Astrocyte of the cerebellum (primary cell): ENCODE measurements at regions not wholly inside any gene's neighbourhood (a gene's known extent, or its start where the extent isn't known, plus 50 kb on each side); places are given as distances from the start of the nearest gene placed in this dataset.

Experiments used
- DNase-seq: peaks from one replicate; pipeline ENCODE4 v3.0.0-alpha.2; 2011; ENCODE audit warnings: low read depth
- H3K4me3 ChIP-seq: 2 replicates; pipeline ENCODE4 v1.5.1; 2011; ENCODE audit warnings: mild to moderate bottlenecking, low read depth, low read length, moderate library complexity
- in situ Hi-C: cut with HindIII; loops from 2 replicates; pipeline ENCODE4 v1.10.0; 2017; ENCODE audit warnings: low sequenced_read_pairs
- TF ChIP-seq, protein P1 (sequence below): IDR thresholded peaks from 2 replicates; pipeline ENCODE4 v1.5.1; 2012; ENCODE audit warnings: low read length, low read depth, moderate library complexity, mild to moderate bottlenecking; ENCODE audit errors: missing control alignments

DNA sequence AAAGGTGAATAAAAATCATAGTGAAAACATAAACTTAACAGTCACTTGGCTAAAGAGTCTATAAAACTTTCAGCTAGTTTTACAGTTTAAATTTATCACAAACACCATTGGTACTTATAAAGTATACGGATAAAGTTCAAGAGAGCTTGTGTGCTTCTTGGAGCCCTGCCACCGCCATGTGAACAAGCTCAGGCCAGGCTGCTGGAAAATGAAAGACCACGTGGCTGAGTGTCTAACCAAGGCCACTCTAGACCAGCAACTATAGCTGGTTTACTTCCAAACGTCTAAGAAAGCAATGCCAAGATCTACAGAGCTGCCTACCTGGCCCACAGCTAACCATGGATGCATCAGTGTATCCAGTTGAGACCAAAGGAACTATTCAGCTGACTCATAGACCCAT lies 66.3 kb upstream of the API5 start:
- DNase-seq = no peak
- TF ChIP-seq, protein P1, sequence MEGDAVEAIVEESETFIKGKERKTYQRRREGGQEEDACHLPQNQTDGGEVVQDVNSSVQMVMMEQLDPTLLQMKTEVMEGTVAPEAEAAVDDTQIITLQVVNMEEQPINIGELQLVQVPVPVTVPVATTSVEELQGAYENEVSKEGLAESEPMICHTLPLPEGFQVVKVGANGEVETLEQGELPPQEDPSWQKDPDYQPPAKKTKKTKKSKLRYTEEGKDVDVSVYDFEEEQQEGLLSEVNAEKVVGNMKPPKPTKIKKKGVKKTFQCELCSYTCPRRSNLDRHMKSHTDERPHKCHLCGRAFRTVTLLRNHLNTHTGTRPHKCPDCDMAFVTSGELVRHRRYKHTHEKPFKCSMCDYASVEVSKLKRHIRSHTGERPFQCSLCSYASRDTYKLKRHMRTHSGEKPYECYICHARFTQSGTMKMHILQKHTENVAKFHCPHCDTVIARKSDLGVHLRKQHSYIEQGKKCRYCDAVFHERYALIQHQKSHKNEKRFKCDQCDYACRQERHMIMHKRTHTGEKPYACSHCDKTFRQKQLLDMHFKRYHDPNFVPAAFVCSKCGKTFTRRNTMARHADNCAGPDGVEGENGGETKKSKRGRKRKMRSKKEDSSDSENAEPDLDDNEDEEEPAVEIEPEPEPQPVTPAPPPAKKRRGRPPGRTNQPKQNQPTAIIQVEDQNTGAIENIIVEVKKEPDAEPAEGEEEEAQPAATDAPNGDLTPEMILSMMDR = no peak
- in situ Hi-C loops = no loop called here
- no peak overlapping the region for H3K4me3 ChIP-seq

GRCh38 chr11:43250309-43250708 lies 61.5 kb upstream of the API5 start:
- H3K4me3 ChIP-seq = no peak overlapping the region
- TF ChIP-seq, protein P1 = no peak
- in situ Hi-C loops = no loop called here
- no peak for DNase-seq

- in situ Hi-C loops = no loop called here
- DNase-seq = no peak
- TF ChIP-seq, protein P1 = no peak
- no peak overlapping the region for H3K4me3 ChIP-seq
Observed at GRCh38 chr11:43261775-43262174, 50.0 kb upstream of the API5 start.
